WTC11 (cell line): ENCODE measurements at regions not wholly inside any gene's neighbourhood (a gene's known extent, or its start where the extent isn't known, plus 50 kb on each side); places are given as distances from the start of the nearest gene placed in this dataset.
A peak's percentile ranks its signal among the peaks of the same experiment; 100 is the strongest.

Experiments
- ATAC-seq: fragments of 200-7000 bp; cut with Tn5 transposase; 2 replicates; pipeline ENCODE4 v1.10.0; 2021; ENCODE audit warnings: mild to moderate bottlenecking, moderate library complexity
- CTCF ChIA-PET: fragments of 300-600 bp; sonication (Branson Sonifier 250); formaldehyde crosslinking; loops from one replicate; lab custom pipeline; 2021; ENCODE audit warnings: antibody characterized with exemption; lab: Charles Lee
- POLR2A ChIA-PET: fragments of 350-600 bp; sonication (Branson Sonifier 250); formaldehyde crosslinking; loops from one replicate; lab custom pipeline; 2021; ENCODE audit warnings: antibody characterized with exemption; lab: Charles Lee
- DNase-seq: peaks from one replicate; pipeline ENCODE4 v3.0.0; 2021; ENCODE audit warnings: low spot score
- H3K27ac Mint-ChIP-seq: 2 replicates; pipeline ENCODE4 v1.8.0; 2021; ENCODE audit warnings: mixed read lengths
- H3K27me3 Mint-ChIP-seq: 2 replicates; pipeline ENCODE4 v1.8.0; 2021; ENCODE audit warnings: low read depth, mild to moderate bottlenecking, moderate library complexity, mixed read lengths
- H3K36me3 Mint-ChIP-seq: 2 replicates; pipeline ENCODE4 v1.8.0; 2021; ENCODE audit warnings: mixed read lengths
- H3K4me1 Mint-ChIP-seq: 2 replicates; pipeline ENCODE4 v1.8.0; 2022; ENCODE audit warnings: mixed read lengths
- H3K4me3 Mint-ChIP-seq: 2 replicates; pipeline ENCODE4 v1.8.0; 2021; ENCODE audit warnings: mild to moderate bottlenecking, moderate library complexity, mixed read lengths
- H3K9me3 Mint-ChIP-seq: 2 replicates; pipeline ENCODE4 v1.8.0; 2021; ENCODE audit warnings: mixed read lengths
- CDX4 ChIP-seq: fragments of 250-450 bp; sonication (Bioruptor Pico); IDR thresholded peaks from 2 replicates; pipeline ENCODE4 v1.9.0; 2021; ENCODE audit warnings: moderate library complexity, mild to moderate bottlenecking, inconsistent platforms, borderline replicate concordance
- CREB1 ChIP-seq: sonication (generic); formaldehyde crosslinking; IDR thresholded peaks from 2 replicates; pipeline ENCODE4 v1.8.0; 2023; ENCODE audit warnings: mild to moderate bottlenecking, missing genetic modification reagents
- CTCF ChIP-seq: fragments of 200-600 bp; IDR thresholded peaks from 2 replicates; pipeline ENCODE4 v1.8.0; 2022; ENCODE audit warnings: antibody characterized with exemption
- E2F4 ChIP-seq: sonication (generic); formaldehyde crosslinking; IDR thresholded peaks from 2 replicates; pipeline ENCODE4 v1.8.1; 2022; ENCODE audit warnings: low read depth, mild to moderate bottlenecking, moderate library complexity, missing genetic modification reagents, borderline replicate concordance
- FOXJ3 ChIP-seq: sonication (generic); formaldehyde crosslinking; IDR thresholded peaks from 2 replicates; pipeline ENCODE4 v1.9.0; 2021; ENCODE audit warnings: missing genetic modification reagents, mild to moderate bottlenecking, borderline replicate concordance
- FOXK1 ChIP-seq: sonication (generic); formaldehyde crosslinking; IDR thresholded peaks from 2 replicates; pipeline ENCODE4 v1.8.0; 2022; ENCODE audit warnings: mild to moderate bottlenecking, moderate library complexity, missing genetic modification reagents
- FOXP1 ChIP-seq: sonication (generic); formaldehyde crosslinking; IDR thresholded peaks from 2 replicates; pipeline ENCODE4 v1.8.0; 2022; ENCODE audit warnings: missing genetic modification reagents, mild to moderate bottlenecking, moderate library complexity, borderline replicate concordance
- GABPB1 ChIP-seq: sonication (generic); formaldehyde crosslinking; IDR thresholded peaks from 2 replicates; pipeline ENCODE4 v1.8.1; 2023; ENCODE audit warnings: mild to moderate bottlenecking, missing genetic modification reagents
- GRHL2 ChIP-seq: fragments of 250-450 bp; sonication (Bioruptor Pico); IDR thresholded peaks from 2 replicates; pipeline ENCODE4 v1.8.0; 2022; ENCODE audit warnings: mild to moderate bottlenecking, moderate library complexity; ENCODE audit not compliant: insufficient replicate concordance, severe bottlenecking
- IRF2 ChIP-seq: sonication (generic); formaldehyde crosslinking; IDR thresholded peaks from 2 replicates; pipeline ENCODE4 v1.8.0; 2022; ENCODE audit warnings: low read depth, missing genetic modification reagents, borderline replicate concordance
- JUN ChIP-seq: sonication (generic); formaldehyde crosslinking; IDR thresholded peaks from 2 replicates; pipeline ENCODE4 v1.8.0; 2023; ENCODE audit warnings: mild to moderate bottlenecking, missing genetic modification reagents
- KAT7 ChIP-seq: sonication (generic); formaldehyde crosslinking; IDR thresholded peaks from 2 replicates; pipeline ENCODE4 v1.8.1; 2023; ENCODE audit warnings: missing genetic modification reagents, mild to moderate bottlenecking, borderline replicate concordance
- MLX ChIP-seq: sonication (generic); formaldehyde crosslinking; IDR thresholded peaks from 2 replicates; pipeline ENCODE4 v1.8.1; 2023; ENCODE audit warnings: mild to moderate bottlenecking, missing genetic modification reagents, moderate library complexity
- NR1H2 ChIP-seq: sonication (generic); formaldehyde crosslinking; IDR thresholded peaks from 2 replicates; pipeline ENCODE4 v1.9.0; 2021; ENCODE audit warnings: mild to moderate bottlenecking, moderate library complexity, missing genetic modification reagents
- NR3C1 ChIP-seq: sonication (generic); formaldehyde crosslinking; conservative IDR thresholded peaks from 2 replicates; pipeline ENCODE4 v1.8.1; 2023; ENCODE audit warnings: low read depth, mild to moderate bottlenecking, missing genetic modification reagents
- OVOL2 ChIP-seq: fragments of 250-450 bp; sonication (Bioruptor Pico); IDR thresholded peaks from 2 replicates; pipeline ENCODE4 v1.9.0; 2021; ENCODE audit warnings: mild to moderate bottlenecking, borderline replicate concordance
- SOX15 ChIP-seq: fragments of 250-450 bp; sonication (Bioruptor Pico); IDR thresholded peaks from 2 replicates; pipeline ENCODE4 v1.9.0; 2021; ENCODE audit warnings: mild to moderate bottlenecking
- TP53 ChIP-seq: sonication (generic); formaldehyde crosslinking; IDR thresholded peaks from 2 replicates; pipeline ENCODE4 v1.8.1; 2023; ENCODE audit warnings: mild to moderate bottlenecking, missing genetic modification reagents
- ZNF121 ChIP-seq: sonication (generic); formaldehyde crosslinking; IDR thresholded peaks from 2 replicates; pipeline ENCODE4 v1.8.0; 2023; ENCODE audit warnings: missing genetic modification reagents
- ZNF138 ChIP-seq: sonication (generic); formaldehyde crosslinking; conservative IDR thresholded peaks from 2 replicates; pipeline ENCODE4 v1.8.1; 2022; ENCODE audit warnings: mild to moderate bottlenecking, moderate library complexity, missing genetic modification reagents
- ZNF232 ChIP-seq: sonication (generic); formaldehyde crosslinking; IDR thresholded peaks from 2 replicates; pipeline ENCODE4 v1.8.0; 2022; ENCODE audit warnings: mild to moderate bottlenecking, missing genetic modification reagents
- TF ChIP-seq, protein P1 (sequence below): sonication (generic); formaldehyde crosslinking; IDR thresholded peaks from 2 replicates; pipeline ENCODE4 v1.8.1; 2023; ENCODE audit warnings: mild to moderate bottlenecking, missing genetic modification reagents
- TF ChIP-seq, protein P2 (sequence below): sonication (generic); formaldehyde crosslinking; IDR thresholded peaks from 2 replicates; pipeline ENCODE4 v1.8.0; 2022; ENCODE audit warnings: missing genetic modification reagents

DNA sequence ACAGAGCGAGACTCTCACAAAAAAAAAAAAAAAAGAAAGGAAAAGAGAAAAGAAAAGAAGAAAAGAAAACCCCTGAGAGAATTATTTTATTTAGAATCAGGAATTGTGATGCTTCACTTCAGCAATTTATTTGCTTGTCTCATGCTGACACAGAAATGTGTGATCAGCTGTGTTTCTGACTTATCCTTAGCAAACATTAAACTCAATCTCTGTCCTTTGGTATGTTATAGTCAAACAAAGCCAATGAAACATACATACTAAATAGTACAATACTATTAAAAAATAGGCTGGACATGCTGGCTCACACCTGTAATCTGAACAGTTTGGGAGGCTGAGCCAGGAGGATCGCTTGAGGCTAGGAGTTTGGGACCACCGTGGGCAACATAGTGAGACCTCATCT is 733.0 kb upstream of the FZD8 start:
- Mint-ChIP-seq H3K27me3 (no peaks in the 10 kb centered on the region; the same call in 1 of the 2 replicates), H3K9me3 (peaks cover 4% of the 10 kb centered on the region; the same call in 1 of the 2 replicates), H3K27ac (no peak overlapping the region), H3K4me3 (no peak overlapping the region), H3K36me3 (no peaks in the 10 kb centered on the region), H3K4me1 (peaks cover 8% of the 10 kb centered on the region)
- DNase-seq (no peak), ATAC-seq (no peak)
- CTCF ChIA-PET: no interaction called here
- POLR2A ChIA-PET: interaction anchor here (0.7 kb wide), 1 partner anchor 1794 kb away, joined by 4 read pairs; no protein-coding TSS in a partner anchor
- TF ChIP-seq MLX: no peak
- no peak for TF ChIP-seq ZNF138 (CRISPR knock-in tag)
- no peak for TF ChIP-seq GRHL2
- TF ChIP-seq ZNF232: no peak
- TF ChIP-seq FOXP1 (CRISPR knock-in tag): no peak
- TF ChIP-seq, protein P1, sequence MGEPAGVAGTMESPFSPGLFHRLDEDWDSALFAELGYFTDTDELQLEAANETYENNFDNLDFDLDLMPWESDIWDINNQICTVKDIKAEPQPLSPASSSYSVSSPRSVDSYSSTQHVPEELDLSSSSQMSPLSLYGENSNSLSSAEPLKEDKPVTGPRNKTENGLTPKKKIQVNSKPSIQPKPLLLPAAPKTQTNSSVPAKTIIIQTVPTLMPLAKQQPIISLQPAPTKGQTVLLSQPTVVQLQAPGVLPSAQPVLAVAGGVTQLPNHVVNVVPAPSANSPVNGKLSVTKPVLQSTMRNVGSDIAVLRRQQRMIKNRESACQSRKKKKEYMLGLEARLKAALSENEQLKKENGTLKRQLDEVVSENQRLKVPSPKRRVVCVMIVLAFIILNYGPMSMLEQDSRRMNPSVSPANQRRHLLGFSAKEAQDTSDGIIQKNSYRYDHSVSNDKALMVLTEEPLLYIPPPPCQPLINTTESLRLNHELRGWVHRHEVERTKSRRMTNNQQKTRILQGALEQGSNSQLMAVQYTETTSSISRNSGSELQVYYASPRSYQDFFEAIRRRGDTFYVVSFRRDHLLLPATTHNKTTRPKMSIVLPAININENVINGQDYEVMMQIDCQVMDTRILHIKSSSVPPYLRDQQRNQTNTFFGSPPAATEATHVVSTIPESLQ (CRISPR knock-in tag): no peak
- TF ChIP-seq CREB1 (CRISPR knock-in tag): no peak
- TF ChIP-seq CTCF: no peak
- TF ChIP-seq FOXJ3 (CRISPR knock-in tag): no peak
- TF ChIP-seq JUN (CRISPR knock-in tag): no peak
- no peak for TF ChIP-seq ZNF121
- TF ChIP-seq CDX4 (CRISPR knock-in tag): no peak

- ChIA-PET CTCF (no interaction called here), POLR2A (no interaction called here)
- DNase-seq: peak; percentile 26
- peak; percentile 74 for ATAC-seq
- H3K9me3 Mint-ChIP-seq: peaks cover 4% of the 10 kb centered on the region; the same call in 1 of the 2 replicates
- no peaks in the 10 kb centered on the region; the same call in 1 of the 2 replicates for H3K27me3 Mint-ChIP-seq
- H3K4me1 Mint-ChIP-seq: peaks cover 8% of the 10 kb centered on the region
- H3K4me3 Mint-ChIP-seq: no peak overlapping the region
- no peaks in the 10 kb centered on the region for H3K36me3 Mint-ChIP-seq
- H3K27ac Mint-ChIP-seq: no peak overlapping the region
- TF ChIP-seq IRF2 (CRISPR knock-in tag) (no peak), NR1H2 (CRISPR knock-in tag) (no peak), SOX15 (CRISPR knock-in tag) (no peak), GABPB1 (CRISPR knock-in tag) (no peak), FOXK1 (no peak), NR3C1 (CRISPR knock-in tag) (no peak), OVOL2 (no peak), TP53 (no peak), KAT7 (CRISPR knock-in tag) (no peak), ZNF138 (CRISPR knock-in tag) (no peak), E2F4 (CRISPR knock-in tag) (no peak)
- TF ChIP-seq, protein P2, sequence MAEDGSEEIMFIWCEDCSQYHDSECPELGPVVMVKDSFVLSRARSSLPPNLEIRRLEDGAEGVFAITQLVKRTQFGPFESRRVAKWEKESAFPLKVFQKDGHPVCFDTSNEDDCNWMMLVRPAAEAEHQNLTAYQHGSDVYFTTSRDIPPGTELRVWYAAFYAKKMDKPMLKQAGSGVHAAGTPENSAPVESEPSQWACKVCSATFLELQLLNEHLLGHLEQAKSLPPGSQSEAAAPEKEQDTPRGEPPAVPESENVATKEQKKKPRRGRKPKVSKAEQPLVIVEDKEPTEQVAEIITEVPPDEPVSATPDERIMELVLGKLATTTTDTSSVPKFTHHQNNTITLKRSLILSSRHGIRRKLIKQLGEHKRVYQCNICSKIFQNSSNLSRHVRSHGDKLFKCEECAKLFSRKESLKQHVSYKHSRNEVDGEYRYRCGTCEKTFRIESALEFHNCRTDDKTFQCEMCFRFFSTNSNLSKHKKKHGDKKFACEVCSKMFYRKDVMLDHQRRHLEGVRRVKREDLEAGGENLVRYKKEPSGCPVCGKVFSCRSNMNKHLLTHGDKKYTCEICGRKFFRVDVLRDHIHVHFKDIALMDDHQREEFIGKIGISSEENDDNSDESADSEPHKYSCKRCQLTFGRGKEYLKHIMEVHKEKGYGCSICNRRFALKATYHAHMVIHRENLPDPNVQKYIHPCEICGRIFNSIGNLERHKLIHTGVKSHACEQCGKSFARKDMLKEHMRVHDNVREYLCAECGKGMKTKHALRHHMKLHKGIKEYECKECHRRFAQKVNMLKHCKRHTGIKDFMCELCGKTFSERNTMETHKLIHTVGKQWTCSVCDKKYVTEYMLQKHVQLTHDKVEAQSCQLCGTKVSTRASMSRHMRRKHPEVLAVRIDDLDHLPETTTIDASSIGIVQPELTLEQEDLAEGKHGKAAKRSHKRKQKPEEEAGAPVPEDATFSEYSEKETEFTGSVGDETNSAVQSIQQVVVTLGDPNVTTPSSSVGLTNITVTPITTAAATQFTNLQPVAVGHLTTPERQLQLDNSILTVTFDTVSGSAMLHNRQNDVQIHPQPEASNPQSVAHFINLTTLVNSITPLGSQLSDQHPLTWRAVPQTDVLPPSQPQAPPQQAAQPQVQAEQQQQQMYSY (CRISPR knock-in tag): no peak
- TF ChIP-seq, protein P1 (CRISPR knock-in tag): no peak
Observed at GRCh38 chr10:36373424-36374096, 731.5 kb upstream of the FZD8 start.
